Adrenal gland (tissue), 5 donors: ENCODE measurements at regions not wholly inside any gene's neighbourhood (a gene's known extent, or its start where the extent isn't known, plus 50 kb on each side); places are given as distances from the start of the nearest gene placed in this dataset.

ENCODE experiments used
- CTCF ChIP-seq, 6 experiments: fragments of 450-650 bp in 4 of 6; fragments of 200-600 bp in 2 of 6; sonication (generic) in 1 of 6; IDR thresholded peaks; 1 replicate in 5 of 6; 2 replicates in 1 of 6; pipeline versions ENCODE4 v1.5.1 to v1.8.0; 2016 to 2021; ENCODE audit warnings: antibody characterized with exemption in 6 of 6, mild to moderate bottlenecking in 2 of 6, moderate library complexity in 1 of 6
- POLR2A ChIP-seq, 2 donors: fragments of 450-650 bp; IDR thresholded peaks; one replicate each; pipeline ENCODE4 v1.6.1; 2017; ENCODE audit warnings: antibody characterized with exemption in 2 of 2, mild to moderate bottlenecking in 2 of 2, moderate library complexity in 1 of 2
- donor health status: DM: no; HTN: no; CAD: no.

GRCh38 chr1:191495040-191495439 lies 663.2 kb upstream of the RGS18 start:
- no peak for TF ChIP-seq CTCF (IDR thresholded peaks at IDR 0.05)
- no peak for TF ChIP-seq POLR2A (IDR thresholded peaks at IDR 0.05)
